ENCODE measurements at regions not wholly inside any gene's neighbourhood (a gene's known extent, or its start where the extent isn't known, plus 50 kb on each side); places are given as distances from the start of the nearest gene placed in this dataset.

- no peak for TF ChIP-seq CTCF (IDR thresholded peaks at IDR 0.05)
- TF ChIP-seq POLR2A (IDR thresholded peaks at IDR 0.05) = no peak
These were observed 69.2 kb downstream of the MRPL36 start for GRCh38 chr5:1730487-1730847.
